GM13976 (cell line): ENCODE measurements at regions not wholly inside any gene's neighbourhood (a gene's known extent, or its start where the extent isn't known, plus 50 kb on each side); places are given as distances from the start of the nearest gene placed in this dataset.

ENCODE experiments used
- DNase-seq: peaks from one replicate; pipeline ENCODE4 v3.0.0; 2012; ENCODE audit warnings: low spot score
- in situ Hi-C: fragments of 300-500 bp; cut with MboI; formaldehyde crosslinking; loops from one replicate; pipeline ENCODE4 v1.12.0; 2022; ENCODE audit warnings: low sequenced_read_pairs, mixed read lengths, inconsistent platforms; ENCODE audit not compliant: unreplicated experiment
- TF ChIP-seq, protein P1 (sequence below): IDR thresholded peaks from 2 replicates; pipeline ENCODE4 v1.5.1; 2012; ENCODE audit warnings: borderline replicate concordance, mild to moderate bottlenecking; ENCODE audit not compliant: insufficient read depth; ENCODE audit errors: extremely low read depth, missing control alignments, control extremely low read depth

DNA sequence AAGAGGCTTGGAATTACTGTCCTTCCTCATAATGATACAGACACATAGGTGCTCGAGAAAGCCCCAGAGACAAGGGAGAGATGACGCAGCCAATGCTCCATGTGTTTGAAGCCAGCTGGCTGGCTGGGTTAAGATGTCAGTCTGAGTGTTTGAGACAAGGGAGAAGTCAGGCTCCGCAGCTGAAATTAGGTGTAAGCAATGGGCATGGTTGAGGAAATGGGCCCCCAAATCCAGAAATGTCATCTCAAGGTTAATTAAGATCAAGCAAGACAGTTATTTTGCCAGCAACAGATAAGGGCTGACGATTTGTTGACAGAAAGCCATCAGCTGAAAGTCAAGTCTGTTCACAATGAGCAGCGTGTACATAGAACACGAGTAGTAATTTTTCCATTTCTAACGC is 713.4 kb downstream of the IRX1 start:
- in situ Hi-C loops, result no loop called here
- no peak for DNase-seq
- TF ChIP-seq, protein P1, sequence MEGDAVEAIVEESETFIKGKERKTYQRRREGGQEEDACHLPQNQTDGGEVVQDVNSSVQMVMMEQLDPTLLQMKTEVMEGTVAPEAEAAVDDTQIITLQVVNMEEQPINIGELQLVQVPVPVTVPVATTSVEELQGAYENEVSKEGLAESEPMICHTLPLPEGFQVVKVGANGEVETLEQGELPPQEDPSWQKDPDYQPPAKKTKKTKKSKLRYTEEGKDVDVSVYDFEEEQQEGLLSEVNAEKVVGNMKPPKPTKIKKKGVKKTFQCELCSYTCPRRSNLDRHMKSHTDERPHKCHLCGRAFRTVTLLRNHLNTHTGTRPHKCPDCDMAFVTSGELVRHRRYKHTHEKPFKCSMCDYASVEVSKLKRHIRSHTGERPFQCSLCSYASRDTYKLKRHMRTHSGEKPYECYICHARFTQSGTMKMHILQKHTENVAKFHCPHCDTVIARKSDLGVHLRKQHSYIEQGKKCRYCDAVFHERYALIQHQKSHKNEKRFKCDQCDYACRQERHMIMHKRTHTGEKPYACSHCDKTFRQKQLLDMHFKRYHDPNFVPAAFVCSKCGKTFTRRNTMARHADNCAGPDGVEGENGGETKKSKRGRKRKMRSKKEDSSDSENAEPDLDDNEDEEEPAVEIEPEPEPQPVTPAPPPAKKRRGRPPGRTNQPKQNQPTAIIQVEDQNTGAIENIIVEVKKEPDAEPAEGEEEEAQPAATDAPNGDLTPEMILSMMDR, result no peak

DNA sequence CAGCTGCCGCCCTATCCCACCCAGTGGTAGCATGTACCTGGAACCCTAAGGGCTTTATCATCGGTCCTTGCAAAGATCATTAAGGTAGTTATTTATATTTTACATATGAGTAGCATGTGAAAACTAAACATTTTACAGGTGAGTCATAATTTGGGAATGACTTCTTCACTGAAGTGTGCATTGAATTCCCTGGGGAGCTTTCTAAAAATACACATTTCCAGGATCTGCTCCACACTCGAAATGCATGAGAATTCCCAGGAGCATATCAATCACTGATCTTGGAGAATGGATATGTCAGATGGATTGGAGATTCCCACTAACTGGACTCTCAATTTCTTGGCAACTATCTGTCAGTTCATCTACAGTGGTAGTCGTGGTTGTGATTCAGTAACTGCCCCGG is 717.5 kb downstream of the IRX1 start:
- DNase-seq, result no peak
- in situ Hi-C loops, result no loop called here
- TF ChIP-seq, protein P1, result no peak

DNA sequence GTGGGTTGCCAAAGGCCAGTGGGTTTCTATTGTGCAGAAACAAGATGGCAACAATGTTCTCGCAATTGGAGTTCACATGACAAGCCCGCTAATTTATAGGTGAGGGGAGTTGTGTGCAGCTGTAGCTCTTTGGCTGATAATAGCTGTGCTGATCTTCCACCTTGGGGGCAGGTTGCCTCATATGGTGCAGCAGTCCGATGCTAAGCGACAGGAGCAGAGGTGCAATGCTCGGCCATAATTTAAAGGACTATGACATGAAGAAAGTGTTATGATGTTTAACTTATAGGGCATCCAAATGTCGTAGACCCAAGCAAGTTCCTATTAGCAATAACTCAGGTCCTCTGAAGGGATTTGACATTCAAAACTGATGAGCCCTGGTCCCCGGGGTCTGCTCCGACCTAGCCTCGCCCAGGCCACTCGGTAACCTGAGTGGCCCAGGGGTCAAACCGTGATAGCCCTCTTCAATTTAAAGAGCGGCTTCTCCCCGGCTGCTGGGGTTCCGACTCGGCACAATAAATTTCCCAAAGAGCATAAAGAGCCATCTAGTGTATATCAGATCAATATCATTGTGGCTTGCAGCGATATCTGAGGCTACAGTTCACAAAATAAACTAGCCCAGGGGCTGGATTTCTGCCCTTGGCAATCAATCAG is 724.0 kb downstream of the IRX1 start:
- TF ChIP-seq, protein P1, result no peak
- in situ Hi-C loops, result no loop called here
- no peak for DNase-seq

DNA sequence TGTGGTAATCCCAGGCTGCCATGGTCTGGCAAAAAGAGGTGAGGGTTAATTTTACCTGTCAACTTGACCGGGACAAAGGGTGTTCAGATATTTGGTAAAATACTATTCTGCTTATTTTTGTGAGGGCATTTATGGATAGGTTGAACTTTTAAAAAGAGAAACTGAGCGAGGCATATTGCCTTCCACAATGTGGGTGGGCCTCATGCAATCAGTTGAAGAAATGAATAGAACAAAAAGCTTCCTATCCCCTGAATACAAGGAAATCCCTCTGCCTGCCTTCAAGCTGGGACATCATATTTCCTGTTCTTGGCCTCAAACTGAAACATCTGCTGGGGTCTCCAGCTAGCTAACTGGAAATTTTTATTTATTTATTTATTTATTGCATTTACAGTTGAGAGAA is 734.7 kb downstream of the IRX1 start:
- DNase-seq, result no peak
- TF ChIP-seq, protein P1, result no peak
- in situ Hi-C loops, result no loop called here

DNA sequence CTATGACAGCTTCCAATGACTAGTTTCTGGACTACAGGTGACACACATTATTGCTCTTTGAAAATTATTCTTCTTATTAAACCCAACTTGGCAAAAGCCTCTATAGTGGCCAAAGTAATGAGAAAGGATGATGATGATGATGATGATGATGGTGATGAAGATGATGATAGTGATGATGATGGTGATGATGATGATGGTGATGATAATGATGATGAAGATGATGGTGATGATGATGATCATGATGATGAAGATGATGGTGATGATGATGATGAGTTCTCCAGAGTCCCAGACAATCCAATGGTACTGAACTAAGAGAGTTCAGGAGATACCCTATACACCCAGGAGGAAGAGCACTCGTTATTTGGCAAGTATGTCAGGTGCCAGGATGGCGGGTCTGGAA is 739.4 kb downstream of the IRX1 start:
- in situ Hi-C loops, result no loop called here
- TF ChIP-seq, protein P1, result no peak
- DNase-seq, result no peak

DNA sequence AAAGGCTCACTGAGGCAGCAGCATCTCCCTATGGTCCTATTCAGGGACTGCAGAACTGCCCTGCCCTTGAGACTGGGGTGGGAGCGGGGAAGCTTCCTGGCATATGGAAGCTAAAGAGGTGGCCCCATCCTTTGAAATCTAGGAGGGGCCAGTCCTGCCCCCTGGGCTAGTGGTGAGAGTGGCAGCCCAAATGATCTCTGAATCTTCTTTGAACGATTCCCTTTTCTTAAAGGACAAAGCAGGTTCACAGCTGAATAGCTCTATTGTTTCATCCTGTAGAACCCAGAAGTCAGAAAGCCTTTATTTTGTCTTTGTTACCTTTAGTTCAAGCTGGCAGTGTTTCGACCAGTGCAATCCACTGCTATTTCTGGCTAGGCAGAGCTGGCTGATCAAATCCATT is 741.9 kb downstream of the IRX1 start:
- in situ Hi-C loops, result no loop called here

More for the DNA sequence above, 741.9 kb downstream of the IRX1 start:
- TF ChIP-seq, protein P1, result no peak
- no peak for DNase-seq
